GM23338 (cell line): ENCODE measurements at regions not wholly inside any gene's neighbourhood (a gene's known extent, or its start where the extent isn't known, plus 50 kb on each side); places are given as distances from the start of the nearest gene placed in this dataset.
"Not testable (repeated sequence)": the region's sequence is repeated elsewhere in the genome, so short reads cannot be mapped to it uniquely, and the experiment has no call there.

Experiments used
- ATAC-seq: fragments of 200-7000 bp; cut with Tn5 transposase; 3 replicates; pipeline ENCODE4 v1.9.1; 2020
- DNase-seq: peaks from one replicate; pipeline ENCODE4 v3.0.0-alpha.2; 2015; ENCODE audit warnings: low spot score
- H2AFZ ChIP-seq: fragments of 200-600 bp; sonication (generic); 2 replicates; pipeline ENCODE4 v1.8.0; 2016; ENCODE audit warnings: antibody characterized with exemption, mild to moderate bottlenecking, moderate library complexity
- H3F3A ChIP-seq: fragments of 200-600 bp; sonication (generic); replicated peaks from 2 replicates; pipeline ENCODE4 v1.8.0; 2017; ENCODE audit warnings: antibody characterized with exemption, mixed run types, low read depth
- H3K27ac ChIP-seq: fragments of 200-600 bp; sonication (generic); 2 replicates; pipeline ENCODE4 v1.6.1; 2016; ENCODE audit warnings: low read depth
- H3K27me3 ChIP-seq: fragments of 200-600 bp; sonication (generic); 2 replicates; pipeline ENCODE4 v1.8.0; 2016; ENCODE audit warnings: mild to moderate bottlenecking, mixed run types, moderate library complexity; ENCODE audit not compliant: insufficient read depth
- H3K36me3 ChIP-seq: fragments of 200-600 bp; sonication (generic); 2 replicates; pipeline ENCODE4 v1.8.0; 2016; ENCODE audit warnings: mild to moderate bottlenecking; ENCODE audit not compliant: insufficient read depth
- H3K4me1 ChIP-seq: fragments of 200-600 bp; sonication (generic); 2 replicates; pipeline ENCODE4 v1.8.0; 2016; ENCODE audit warnings: mild to moderate bottlenecking, moderate library complexity; ENCODE audit not compliant: insufficient read depth
- H3K4me2 ChIP-seq: fragments of 200-600 bp; sonication (generic); 2 replicates; pipeline ENCODE4 v1.7.1; 2017; ENCODE audit warnings: mixed run types
- H3K4me3 ChIP-seq: fragments of 200-600 bp; sonication (generic); 2 replicates; pipeline ENCODE4 v1.6.1; 2016; ENCODE audit warnings: mixed run types
- H3K79me2 ChIP-seq: fragments of 200-600 bp; sonication (generic); replicated peaks from 2 replicates; pipeline ENCODE4 v1.8.0; 2017; ENCODE audit warnings: mild to moderate bottlenecking; ENCODE audit not compliant: insufficient read depth
- H3K9me2 ChIP-seq: fragments of 200-600 bp; sonication (generic); 2 replicates; pipeline ENCODE4 v1.8.0; 2017; ENCODE audit not compliant: insufficient read depth
- H4K20me1 ChIP-seq: fragments of 200-600 bp; sonication (generic); replicated peaks from 2 replicates; pipeline ENCODE4 v1.8.0; 2017; ENCODE audit warnings: mild to moderate bottlenecking; ENCODE audit not compliant: insufficient read depth
- H3K27ac Mint-ChIP-seq: 2 replicates; pipeline ENCODE4 v1.8.0; 2020; ENCODE audit warnings: inconsistent platforms, mild to moderate bottlenecking, moderate library complexity, mixed read lengths
- H3K27me3 Mint-ChIP-seq: 3 replicates; pipeline ENCODE4 v1.8.0; 2022; ENCODE audit warnings: low read depth, mild to moderate bottlenecking, moderate library complexity, mixed read lengths, inconsistent platforms; ENCODE audit not compliant: insufficient read depth, poor library complexity
- H3K36me3 Mint-ChIP-seq: 3 replicates; pipeline ENCODE4 v1.8.0; 2021; ENCODE audit warnings: low read depth, mild to moderate bottlenecking, inconsistent platforms, moderate library complexity, mixed read lengths
- H3K4me1 Mint-ChIP-seq: 3 replicates; pipeline ENCODE4 v1.8.0; 2020; ENCODE audit warnings: mild to moderate bottlenecking, inconsistent platforms, mixed read lengths
- H3K4me3 Mint-ChIP-seq: 3 replicates; pipeline ENCODE4 v1.8.0; 2021; ENCODE audit warnings: moderate library complexity, mild to moderate bottlenecking, inconsistent platforms, mixed read lengths
- H3K9me3 Mint-ChIP-seq: 3 replicates; pipeline ENCODE4 v1.8.0; 2020; ENCODE audit warnings: moderate library complexity, mild to moderate bottlenecking, inconsistent platforms, mixed read lengths
- CREB1 ChIP-seq: fragments of 250-450 bp; sonication (Bioruptor Pico); IDR thresholded peaks from 2 replicates; pipeline ENCODE4 v1.5.0; 2020; ENCODE audit warnings: low read depth, mild to moderate bottlenecking, moderate library complexity
- EZH2 ChIP-seq: fragments of 200-600 bp; sonication (generic); IDR thresholded peaks from one replicate; pipeline ENCODE4 v1.8.0; 2017; ENCODE audit warnings: antibody characterized with exemption, mild to moderate bottlenecking, low read depth; ENCODE audit not compliant: unreplicated experiment
- JUNB ChIP-seq: IDR thresholded peaks from one replicate; pipeline ENCODE4 v1.6.1; 2016; ENCODE audit warnings: antibody characterized with exemption; ENCODE audit not compliant: unreplicated experiment
- NANOG ChIP-seq: IDR thresholded peaks from 2 replicates; pipeline ENCODE4 v1.6.1; 2016; ENCODE audit warnings: antibody characterized with exemption, borderline replicate concordance
- POLR2AphosphoS5 ChIP-seq: IDR thresholded peaks from 2 replicates; pipeline ENCODE4 v1.6.1; 2016; ENCODE audit warnings: antibody characterized with exemption, low read depth
- REST ChIP-seq: IDR thresholded peaks from one replicate; pipeline ENCODE4 v1.6.1; 2018; ENCODE audit warnings: antibody characterized with exemption; ENCODE audit not compliant: unreplicated experiment
- ZNF114 ChIP-seq: fragments of 250-450 bp; sonication (Bioruptor Pico); IDR thresholded peaks from 2 replicates; pipeline ENCODE4 v1.5.0; 2020; ENCODE audit warnings: mild to moderate bottlenecking, moderate library complexity
- TF ChIP-seq, protein P1 (sequence below): IDR thresholded peaks from 2 replicates; pipeline ENCODE4 v1.6.1; 2016; ENCODE audit warnings: antibody characterized with exemption
- TF ChIP-seq, protein P2 (sequence below): fragments of 250-450 bp; sonication (Bioruptor Pico); IDR thresholded peaks from 2 replicates; pipeline ENCODE4 v1.5.0; 2020; ENCODE audit warnings: mild to moderate bottlenecking, moderate library complexity

DNA sequence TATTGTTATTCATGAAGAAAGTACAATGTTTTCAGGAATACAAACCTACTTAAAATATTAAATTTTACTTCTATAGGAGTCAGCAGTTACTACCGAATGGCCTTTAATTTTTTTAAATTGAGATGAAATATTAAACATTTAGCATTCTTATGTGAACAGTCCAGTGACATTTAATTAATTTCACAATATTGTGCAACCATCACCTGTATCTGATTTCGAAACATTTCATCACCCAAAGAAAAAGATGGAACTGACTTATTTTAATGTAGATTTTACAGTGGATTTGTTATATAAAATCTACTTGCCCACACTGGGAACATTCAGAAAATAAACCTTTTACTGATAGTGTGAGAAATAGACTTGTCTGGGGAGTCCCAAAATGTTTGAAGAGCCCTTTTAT is 585.2 kb upstream of the LINC00305 start:
- TF ChIP-seq REST (no peak), EZH2 (no peak), CREB1 (no peak), JUNB (no peak), NANOG (no peak), ZNF114 (CRISPR knock-in tag) (no peak), POLR2AphosphoS5 (no peak)
- TF ChIP-seq, protein P1, sequence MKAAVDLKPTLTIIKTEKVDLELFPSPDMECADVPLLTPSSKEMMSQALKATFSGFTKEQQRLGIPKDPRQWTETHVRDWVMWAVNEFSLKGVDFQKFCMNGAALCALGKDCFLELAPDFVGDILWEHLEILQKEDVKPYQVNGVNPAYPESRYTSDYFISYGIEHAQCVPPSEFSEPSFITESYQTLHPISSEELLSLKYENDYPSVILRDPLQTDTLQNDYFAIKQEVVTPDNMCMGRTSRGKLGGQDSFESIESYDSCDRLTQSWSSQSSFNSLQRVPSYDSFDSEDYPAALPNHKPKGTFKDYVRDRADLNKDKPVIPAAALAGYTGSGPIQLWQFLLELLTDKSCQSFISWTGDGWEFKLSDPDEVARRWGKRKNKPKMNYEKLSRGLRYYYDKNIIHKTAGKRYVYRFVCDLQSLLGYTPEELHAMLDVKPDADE = no peak
- TF ChIP-seq, protein P2, sequence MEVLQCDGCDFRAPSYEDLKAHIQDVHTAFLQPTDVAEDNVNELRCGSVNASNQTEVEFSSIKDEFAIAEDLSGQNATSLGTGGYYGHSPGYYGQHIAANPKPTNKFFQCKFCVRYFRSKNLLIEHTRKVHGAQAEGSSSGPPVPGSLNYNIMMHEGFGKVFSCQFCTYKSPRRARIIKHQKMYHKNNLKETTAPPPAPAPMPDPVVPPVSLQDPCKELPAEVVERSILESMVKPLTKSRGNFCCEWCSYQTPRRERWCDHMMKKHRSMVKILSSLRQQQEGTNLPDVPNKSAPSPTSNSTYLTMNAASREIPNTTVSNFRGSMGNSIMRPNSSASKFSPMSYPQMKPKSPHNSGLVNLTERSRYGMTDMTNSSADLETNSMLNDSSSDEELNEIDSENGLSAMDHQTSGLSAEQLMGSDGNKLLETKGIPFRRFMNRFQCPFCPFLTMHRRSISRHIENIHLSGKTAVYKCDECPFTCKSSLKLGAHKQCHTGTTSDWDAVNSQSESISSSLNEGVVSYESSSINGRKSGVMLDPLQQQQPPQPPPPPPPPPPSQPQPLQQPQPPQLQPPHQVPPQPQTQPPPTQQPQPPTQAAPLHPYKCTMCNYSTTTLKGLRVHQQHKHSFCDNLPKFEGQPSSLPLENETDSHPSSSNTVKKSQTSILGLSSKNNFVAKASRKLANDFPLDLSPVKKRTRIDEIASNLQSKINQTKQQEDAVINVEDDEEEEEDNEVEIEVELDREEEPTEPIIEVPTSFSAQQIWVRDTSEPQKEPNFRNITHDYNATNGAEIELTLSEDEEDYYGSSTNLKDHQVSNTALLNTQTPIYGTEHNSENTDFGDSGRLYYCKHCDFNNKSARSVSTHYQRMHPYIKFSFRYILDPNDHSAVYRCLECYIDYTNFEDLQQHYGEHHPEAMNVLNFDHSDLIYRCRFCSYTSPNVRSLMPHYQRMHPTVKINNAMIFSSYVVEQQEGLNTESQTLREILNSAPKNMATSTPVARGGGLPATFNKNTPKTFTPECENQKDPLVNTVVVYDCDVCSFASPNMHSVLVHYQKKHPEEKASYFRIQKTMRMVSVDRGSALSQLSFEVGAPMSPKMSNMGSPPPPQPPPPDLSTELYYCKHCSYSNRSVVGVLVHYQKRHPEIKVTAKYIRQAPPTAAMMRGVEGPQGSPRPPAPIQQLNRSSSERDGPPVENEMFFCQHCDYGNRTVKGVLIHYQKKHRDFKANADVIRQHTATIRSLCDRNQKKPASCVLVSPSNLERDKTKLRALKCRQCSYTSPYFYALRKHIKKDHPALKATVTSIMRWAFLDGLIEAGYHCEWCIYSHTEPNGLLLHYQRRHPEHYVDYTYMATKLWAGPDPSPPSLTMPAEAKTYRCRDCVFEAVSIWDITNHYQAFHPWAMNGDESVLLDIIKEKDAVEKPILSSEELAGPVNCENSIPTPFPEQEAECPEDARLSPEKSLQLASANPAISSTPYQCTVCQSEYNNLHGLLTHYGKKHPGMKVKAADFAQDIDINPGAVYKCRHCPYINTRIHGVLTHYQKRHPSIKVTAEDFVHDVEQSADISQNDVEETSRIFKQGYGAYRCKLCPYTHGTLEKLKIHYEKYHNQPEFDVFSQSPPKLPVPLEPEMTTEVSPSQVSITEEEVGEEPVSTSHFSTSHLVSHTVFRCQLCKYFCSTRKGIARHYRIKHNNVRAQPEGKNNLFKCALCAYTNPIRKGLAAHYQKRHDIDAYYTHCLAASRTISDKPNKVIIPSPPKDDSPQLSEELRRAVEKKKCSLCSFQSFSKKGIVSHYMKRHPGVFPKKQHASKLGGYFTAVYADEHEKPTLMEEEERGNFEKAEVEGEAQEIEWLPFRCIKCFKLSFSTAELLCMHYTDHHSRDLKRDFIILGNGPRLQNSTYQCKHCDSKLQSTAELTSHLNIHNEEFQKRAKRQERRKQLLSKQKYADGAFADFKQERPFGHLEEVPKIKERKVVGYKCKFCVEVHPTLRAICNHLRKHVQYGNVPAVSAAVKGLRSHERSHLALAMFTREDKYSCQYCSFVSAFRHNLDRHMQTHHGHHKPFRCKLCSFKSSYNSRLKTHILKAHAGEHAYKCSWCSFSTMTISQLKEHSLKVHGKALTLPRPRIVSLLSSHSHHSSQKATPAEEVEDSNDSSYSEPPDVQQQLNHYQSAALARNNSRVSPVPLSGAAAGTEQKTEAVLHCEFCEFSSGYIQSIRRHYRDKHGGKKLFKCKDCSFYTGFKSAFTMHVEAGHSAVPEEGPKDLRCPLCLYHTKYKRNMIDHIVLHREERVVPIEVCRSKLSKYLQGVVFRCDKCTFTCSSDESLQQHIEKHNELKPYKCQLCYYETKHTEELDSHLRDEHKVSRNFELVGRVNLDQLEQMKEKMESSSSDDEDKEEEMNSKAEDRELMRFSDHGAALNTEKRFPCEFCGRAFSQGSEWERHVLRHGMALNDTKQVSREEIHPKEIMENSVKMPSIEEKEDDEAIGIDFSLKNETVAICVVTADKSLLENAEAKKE = no peak
- Mint-ChIP-seq H3K4me1 (no peaks in the 10 kb centered on the region), H3K9me3 (no peaks in the 10 kb centered on the region), H3K27ac (no peak overlapping the region), H3K27me3 (no peaks in the 10 kb centered on the region), H3K4me3 (no peak overlapping the region), H3K36me3 (no peaks in the 10 kb centered on the region)
- Histone ChIP-seq H3K27me3 (no peaks in the 10 kb centered on the region), H3K79me2 (no peaks in the 10 kb centered on the region), H3K4me3 (no peak overlapping the region), H3K36me3 (no peaks in the 10 kb centered on the region), H4K20me1 (no peaks in the 10 kb centered on the region), H3F3A (no peaks in the 10 kb centered on the region), H3K4me2 (no peak overlapping the region), H3K27ac (no peak overlapping the region), H3K4me1 (no peaks in the 10 kb centered on the region), H2AFZ (no peak overlapping the region), H3K9me2 (peaks cover 3% of the 10 kb centered on the region; the same call in 1 of the 2 replicates)
- DNase-seq = no peak
- no peak for ATAC-seq

- H3K27ac ChIP-seq, H3K36me3 ChIP-seq, H3K36me3 Mint-ChIP-seq, DNase-seq, H4K20me1 ChIP-seq, H3K27ac Mint-ChIP-seq, H3K4me3 Mint-ChIP-seq, H3K27me3 ChIP-seq, H3K9me2 ChIP-seq, H3K4me1 ChIP-seq, H3K27me3 Mint-ChIP-seq, H3K79me2 ChIP-seq, H3K9me3 Mint-ChIP-seq, ATAC-seq, H3F3A ChIP-seq, H3K4me1 Mint-ChIP-seq, H3K4me2 ChIP-seq, H3K4me3 ChIP-seq: not testable (repeated sequence)
- peak overlapping the region; percentile 74; the same call in 1 of the 2 replicates for H2AFZ ChIP-seq
Observed at GRCh38 chr18:64725657-64726056, 576.8 kb upstream of the LINC00305 start.
